HEK293 (cell line): ENCODE measurements at regions not wholly inside any gene's neighbourhood (a gene's known extent, or its start where the extent isn't known, plus 50 kb on each side); places are given as distances from the start of the nearest gene placed in this dataset.

Experiments used
- CTCF ChIA-PET: fragments of 350-600 bp; formaldehyde crosslinking; extraction: SDS; loops from one replicate; lab custom pipeline; 2021; ENCODE audit warnings: antibody characterized with exemption; lab: Yijun Ruan, JAX
- POLR2A ChIA-PET: fragments of 300-600 bp; formaldehyde crosslinking; extraction: SDS; loops from one replicate; lab custom pipeline; 2020; ENCODE audit warnings: antibody characterized with exemption, inconsistent platforms; lab: Yijun Ruan, JAX
- H3K27ac ChIP-seq: fragments of 200-500 bp; sonication (Bioruptor generic); 2 replicates; pipeline ENCODE4 v1.5.1; 2014; ENCODE audit warnings: low read depth, low read length, control low read depth, inconsistent platforms; ENCODE audit errors: extremely low read depth
- H3K36me3 ChIP-seq, 2 experiments: fragments of 200-500 bp in 1 of 2; sonication (Bioruptor generic) in 1 of 2; 1 replicate in 1 of 2; 2 replicates in 1 of 2; pipeline ENCODE4 v1.5.1; 2014 to 2017; ENCODE audit warnings: inconsistent platforms in 2 of 2, low read length in 2 of 2; ENCODE audit not compliant: control insufficient read depth in 2 of 2, insufficient read depth in 1 of 2
- H3K4me1 ChIP-seq: fragments of 200-500 bp; sonication (Bioruptor generic); 2 replicates; pipeline ENCODE4 v1.5.1; 2014; ENCODE audit warnings: mild to moderate bottlenecking, low read length, inconsistent platforms; ENCODE audit not compliant: control insufficient read depth, insufficient read depth
- H3K4me3 ChIP-seq: 2 replicates; pipeline ENCODE4 v1.5.1; 2011; ENCODE audit warnings: low read depth, mild to moderate bottlenecking, control low read depth, low read length, moderate library complexity
- H3K9me3 ChIP-seq: fragments of 200-500 bp; sonication (Bioruptor generic); 2 replicates; pipeline ENCODE4 v1.5.1; 2014; ENCODE audit warnings: low read depth, low read length, inconsistent platforms; ENCODE audit not compliant: control insufficient read depth, insufficient read depth
- BCL11B ChIP-seq: fragments of 450-650 bp; formaldehyde crosslinking; IDR thresholded peaks from 2 replicates; pipeline ENCODE4 v1.5.1; 2016; ENCODE audit warnings: low read depth, missing biosample characterization, missing genetic modification characterization
- ELK4 ChIP-seq: IDR thresholded peaks from 2 replicates; pipeline ENCODE4 v1.6.1; 2011; ENCODE audit warnings: mild to moderate bottlenecking, low read depth, low read length, borderline replicate concordance
- GLI4 ChIP-seq: fragments of 450-650 bp; formaldehyde crosslinking; IDR thresholded peaks from 2 replicates; pipeline ENCODE4 v1.5.1; 2016; ENCODE audit warnings: missing biosample characterization, missing genetic modification characterization
- IKZF3 ChIP-seq: fragments of 450-650 bp; IDR thresholded peaks from 2 replicates; pipeline ENCODE4 v1.5.0; 2018; ENCODE audit warnings: missing biosample characterization, mild to moderate bottlenecking, missing genetic modification characterization, moderate library complexity
- KLF16 ChIP-seq: fragments of 450-650 bp; formaldehyde crosslinking; IDR thresholded peaks from 2 replicates; pipeline ENCODE4 v1.5.1; 2017; ENCODE audit warnings: missing biosample characterization, missing genetic modification characterization
- KLF8 ChIP-seq: fragments of 450-650 bp; formaldehyde crosslinking; IDR thresholded peaks from 2 replicates; pipeline ENCODE4 v1.5.1; 2016; ENCODE audit warnings: missing biosample characterization, missing genetic modification characterization
- MEIS1 ChIP-seq: sonication (generic); formaldehyde crosslinking; IDR thresholded peaks from 2 replicates; pipeline ENCODE4 v1.8.1; 2022; ENCODE audit warnings: missing genetic modification reagents, mild to moderate bottlenecking, borderline replicate concordance
- OSR2 ChIP-seq: fragments of 450-650 bp; formaldehyde crosslinking; IDR thresholded peaks from 2 replicates; pipeline ENCODE4 v1.5.1; 2016; ENCODE audit warnings: missing biosample characterization, missing genetic modification characterization
- PRDM6 ChIP-seq: fragments of 450-650 bp; formaldehyde crosslinking; IDR thresholded peaks from 2 replicates; pipeline ENCODE4 v1.5.1; 2017; ENCODE audit warnings: missing biosample characterization, missing genetic modification characterization
- SP2 ChIP-seq: fragments of 450-650 bp; formaldehyde crosslinking; IDR thresholded peaks from 2 replicates; pipeline ENCODE4 v1.5.1; 2016; ENCODE audit warnings: missing biosample characterization, missing genetic modification characterization
- ZBTB17 ChIP-seq: fragments of 450-650 bp; formaldehyde crosslinking; IDR thresholded peaks from 2 replicates; pipeline ENCODE4 v1.5.1; 2016; ENCODE audit warnings: missing biosample characterization, missing genetic modification characterization
- ZBTB6 ChIP-seq: fragments of 450-650 bp; formaldehyde crosslinking; IDR thresholded peaks from 2 replicates; pipeline ENCODE4 v1.5.1; 2017; ENCODE audit warnings: missing biosample characterization, missing genetic modification characterization
- ZBTB8A ChIP-seq: fragments of 450-650 bp; formaldehyde crosslinking; IDR thresholded peaks from 2 replicates; pipeline ENCODE4 v1.5.1; 2016; ENCODE audit warnings: missing biosample characterization, missing genetic modification characterization
- ZFP3 ChIP-seq: fragments of 450-650 bp; formaldehyde crosslinking; IDR thresholded peaks from 2 replicates; pipeline ENCODE4 v1.5.1; 2016; ENCODE audit warnings: low read depth, missing biosample characterization, missing genetic modification characterization
- ZIC2 ChIP-seq: fragments of 450-650 bp; formaldehyde crosslinking; IDR thresholded peaks from 2 replicates; pipeline ENCODE4 v1.5.1; 2016; ENCODE audit warnings: missing biosample characterization, missing genetic modification characterization
- ZNF132 ChIP-seq: fragments of 450-650 bp; formaldehyde crosslinking; IDR thresholded peaks from 2 replicates; pipeline ENCODE4 v1.5.1; 2017; ENCODE audit warnings: missing biosample characterization, missing genetic modification characterization, borderline replicate concordance
- ZNF133 ChIP-seq: fragments of 450-650 bp; formaldehyde crosslinking; IDR thresholded peaks from 2 replicates; pipeline ENCODE4 v1.5.1; 2016; ENCODE audit warnings: missing biosample characterization, missing genetic modification characterization
- ZNF138 ChIP-seq: fragments of 450-650 bp; formaldehyde crosslinking; IDR thresholded peaks from 2 replicates; pipeline ENCODE4 v1.5.1; 2016; ENCODE audit warnings: missing biosample characterization, missing genetic modification characterization, borderline replicate concordance
- ZNF214 ChIP-seq: fragments of 450-650 bp; formaldehyde crosslinking; IDR thresholded peaks from 2 replicates; pipeline ENCODE4 v1.5.1; 2017; ENCODE audit warnings: missing biosample characterization, mild to moderate bottlenecking, missing genetic modification characterization, borderline replicate concordance
- ZNF280C ChIP-seq: fragments of 450-650 bp; formaldehyde crosslinking; IDR thresholded peaks from 2 replicates; pipeline ENCODE4 v1.5.1; 2016; ENCODE audit warnings: missing biosample characterization, missing genetic modification characterization
- ZNF302 ChIP-seq: fragments of 450-650 bp; formaldehyde crosslinking; IDR thresholded peaks from 2 replicates; pipeline ENCODE4 v1.5.1; 2016; ENCODE audit warnings: missing biosample characterization, missing genetic modification characterization, low read depth
- ZNF341 ChIP-seq: fragments of 450-650 bp; formaldehyde crosslinking; IDR thresholded peaks from 2 replicates; pipeline ENCODE4; 2016; ENCODE audit warnings: low read depth, missing biosample characterization, missing genetic modification characterization
- ZNF391 ChIP-seq: fragments of 450-650 bp; formaldehyde crosslinking; IDR thresholded peaks from 2 replicates; pipeline ENCODE4 v1.5.1; 2016; ENCODE audit warnings: low read depth, missing biosample characterization, missing genetic modification characterization, borderline replicate concordance
- ZNF510 ChIP-seq: fragments of 450-650 bp; formaldehyde crosslinking; IDR thresholded peaks from 2 replicates; pipeline ENCODE4 v1.5.1; 2018; ENCODE audit warnings: mild to moderate bottlenecking, missing genetic modification characterization, missing biosample characterization; ENCODE audit not compliant: insufficient replicate concordance
- ZNF561 ChIP-seq: fragments of 450-650 bp; IDR thresholded peaks from 2 replicates; pipeline ENCODE4 v1.5.1; 2018; ENCODE audit warnings: missing biosample characterization, missing genetic modification characterization, borderline replicate concordance
- ZNF658 ChIP-seq: fragments of 450-650 bp; formaldehyde crosslinking; IDR thresholded peaks from 2 replicates; pipeline ENCODE4; 2016; ENCODE audit warnings: missing biosample characterization, missing genetic modification characterization
- ZNF660 ChIP-seq: fragments of 450-650 bp; IDR thresholded peaks from 2 replicates; pipeline ENCODE4 v1.5.1; 2018; ENCODE audit warnings: missing biosample characterization, mild to moderate bottlenecking, missing genetic modification characterization
- ZSCAN18 ChIP-seq: fragments of 450-650 bp; formaldehyde crosslinking; IDR thresholded peaks from 2 replicates; pipeline ENCODE4 v1.5.1; 2016; ENCODE audit warnings: missing biosample characterization, missing genetic modification characterization
- ZSCAN5A ChIP-seq: fragments of 450-650 bp; formaldehyde crosslinking; IDR thresholded peaks from 2 replicates; pipeline ENCODE4 v1.5.1; 2016; ENCODE audit warnings: missing biosample characterization, missing genetic modification characterization

- ChIA-PET POLR2A (no interaction called here), CTCF (no interaction called here)
- H3K27ac ChIP-seq, result no peak overlapping the region
- H3K9me3 ChIP-seq, result no peaks in the 10 kb centered on the region
- no peaks in the 10 kb centered on the region for H3K36me3 ChIP-seq
- TF ChIP-seq GLI4 (no peak), BCL11B (tag by site-specific recombination) (no peak), IKZF3 (no peak), ZNF561 (tag by site-specific recombination) (no peak), ZNF510 (tag by site-specific recombination) (no peak), ZSCAN5A (tag by site-specific recombination) (no peak), ZNF658 (tag by site-specific recombination) (no peak), ZNF132 (no peak), ZNF391 (tag by site-specific recombination) (no peak), KLF8 (no peak), ZNF138 (no peak), SP2 (tag by site-specific recombination) (no peak), ZNF133 (tag by site-specific recombination) (no peak), ZNF302 (tag by site-specific recombination) (no peak), ZNF280C (tag by site-specific recombination) (no peak), KLF16 (tag by site-specific recombination) (no peak)
- H3K4me1 ChIP-seq, result no peaks in the 10 kb centered on the region
- H3K4me3 ChIP-seq, result no peak overlapping the region
Observed at GRCh38 chr5:27568811-27569210, 530.4 kb upstream of the CDH9 start.

GRCh38 chr5:27561408-27561807 lies 523.0 kb upstream of the CDH9 start:
- H3K4me3 ChIP-seq, result no peak overlapping the region
- no peaks in the 10 kb centered on the region; the same call in 1 of the 2 replicates for H3K9me3 ChIP-seq
- H3K27ac ChIP-seq, result no peak overlapping the region
- no peaks in the 10 kb centered on the region for H3K36me3 ChIP-seq
- CTCF ChIA-PET, result no interaction called here
- no peaks in the 10 kb centered on the region for H3K4me1 ChIP-seq
- POLR2A ChIA-PET, result no interaction called here
- TF ChIP-seq ZIC2 (no peak), MEIS1 (CRISPR knock-in tag) (no peak), PRDM6 (tag by site-specific recombination) (no peak), ZFP3 (no peak), OSR2 (tag by site-specific recombination) (no peak), ZBTB17 (no peak), ELK4 (no peak), ZBTB8A (tag by site-specific recombination) (no peak), ZNF341 (no peak), ZNF214 (tag by site-specific recombination) (no peak), ZNF660 (no peak), ZSCAN18 (tag by site-specific recombination) (no peak), ZBTB6 (tag by site-specific recombination) (no peak)
